ENCODE measurements at regions not wholly inside any gene's neighbourhood (a gene's known extent, or its start where the extent isn't known, plus 50 kb on each side); places are given as distances from the start of the nearest gene placed in this dataset.
"Not testable (repeated sequence)": the region's sequence is repeated elsewhere in the genome, so short reads cannot be mapped to it uniquely, and the experiment has no call there.

GRCh38 chr10:35940141-35941041 lies 298.3 kb upstream of the FZD8 start:
- TF ChIP-seq CTCF (IDR thresholded peaks at IDR 0.05; ENCODE audit: insufficient read depth, low read depth, low read length, missing control alignments): no peak
- H3K4me3 ChIP-seq (ENCODE audit: low read depth, low read length): no peak overlapping the region
- DNase-seq (ENCODE audit: low read depth): no peak

- DNase-seq (ENCODE audit: low read depth): no peak
- H3K4me3 ChIP-seq (ENCODE audit: low read depth, low read length): no peak overlapping the region
- no peak for TF ChIP-seq CTCF (IDR thresholded peaks at IDR 0.05; ENCODE audit: insufficient read depth, low read depth, low read length, missing control alignments)
Measured at GRCh38 chr10:35938160-35938559, 296.1 kb upstream of the FZD8 start.

- DNase-seq (ENCODE audit: low read depth): no peak
- H3K4me3 ChIP-seq (ENCODE audit: low read depth, low read length): no peak overlapping the region
- TF ChIP-seq CTCF (IDR thresholded peaks at IDR 0.05; ENCODE audit: insufficient read depth, low read depth, low read length, missing control alignments): no peak
Measured at GRCh38 chr10:35937546-35937945, 295.4 kb upstream of the FZD8 start.

GRCh38 chr10:35934642-35934995 lies 292.5 kb upstream of the FZD8 start:
- H3K4me3 ChIP-seq (ENCODE audit: low read depth, low read length): no peak overlapping the region
- DNase-seq (ENCODE audit: low read depth): peak; percentile 5
- TF ChIP-seq CTCF (IDR thresholded peaks at IDR 0.05; ENCODE audit: insufficient read depth, low read depth, low read length, missing control alignments): no peak

- TF ChIP-seq CTCF (IDR thresholded peaks at IDR 0.05; ENCODE audit: insufficient read depth, low read depth, low read length, missing control alignments): no peak
- H3K4me3 ChIP-seq (ENCODE audit: low read depth, low read length): no peak overlapping the region
- DNase-seq (ENCODE audit: low read depth): no peak
Measured at GRCh38 chr10:35933940-35934641, 292.0 kb upstream of the FZD8 start.

GRCh38 chr10:35933491-35933890 lies 291.4 kb upstream of the FZD8 start:
- no peak overlapping the region for H3K4me3 ChIP-seq (ENCODE audit: low read depth, low read length)
- TF ChIP-seq CTCF (IDR thresholded peaks at IDR 0.05; ENCODE audit: insufficient read depth, low read depth, low read length, missing control alignments): no peak
- DNase-seq (ENCODE audit: low read depth): no peak

- not testable (repeated sequence) for DNase-seq (ENCODE audit: low read depth)
Measured at GRCh38 chr10:35929962-35930361, 287.9 kb upstream of the FZD8 start.

More at GRCh38 chr10:35929962-35930361, 287.9 kb upstream of the FZD8 start:
- not testable (repeated sequence) for H3K4me3 ChIP-seq (ENCODE audit: low read depth, low read length)
